HCT116 (cell line): ENCODE measurements at regions not wholly inside any gene's neighbourhood (a gene's known extent, or its start where the extent isn't known, plus 50 kb on each side); places are given as distances from the start of the nearest gene placed in this dataset.

ENCODE experiments used
- ATAC-seq: fragments of 200-7000 bp; cut with Tn5 transposase; 2 replicates; pipeline ENCODE4 v1.9.1; 2020; ENCODE audit warnings: mild to moderate bottlenecking, moderate library complexity
- BruUV-seq: library from RNA; stranded (reverse); fragments of 400-500 nt; replicated peaks from 2 replicates; lab custom pipeline; 2021; lab: Mats Ljungman, UMichigan
- CTCF ChIA-PET: fragments of 300-600 bp; sonication (Branson Sonifier 250); formaldehyde crosslinking; loops from one replicate; lab custom pipeline; 2021; ENCODE audit warnings: antibody characterized with exemption; lab: Charles Lee
- POLR2A ChIA-PET: fragments of 300-600, 350-600 bp; sonication (Branson Sonifier 250); formaldehyde crosslinking; loops from one replicate; lab custom pipeline; 2021; ENCODE audit warnings: antibody characterized with exemption; lab: Charles Lee
- RAD21 ChIA-PET, 2 experiments: fragments of 300-600 bp; sonication (Branson Sonifier 250); formaldehyde crosslinking; loops; one replicate each; lab custom pipeline; 2023; ENCODE audit warnings: low total read pairs in 2 of 2; ENCODE audit not compliant: uncharacterized antibody in 2 of 2, unreplicated experiment in 2 of 2, low non-redundant PET in 1 of 2; lab: Charles Lee
- DNase-seq: peaks from one replicate; pipeline ENCODE4 v3.0.0-alpha.2; 2010; ENCODE audit warnings: low read depth, low spot score
- H2AFZ ChIP-seq: fragments of 200-600 bp; shearing (Covaris generic), sonication (generic); 2 replicates; pipeline ENCODE4 v1.6.1; 2017; ENCODE audit warnings: low read depth, mixed run types, mixed read lengths, antibody characterized with exemption, low read length; ENCODE audit not compliant: poor library complexity, severe bottlenecking
- H3K27ac ChIP-seq: 2 replicates; pipeline ENCODE4 v1.5.1; 2012; ENCODE audit warnings: low read depth, low read length
- H3K27me3 ChIP-seq: fragments of 200-600 bp; sonication (generic); 2 replicates; pipeline ENCODE4 v1.6.1; 2016; ENCODE audit warnings: mixed run types, low read length, mixed read lengths; ENCODE audit not compliant: insufficient read depth
- H3K36me3 ChIP-seq, 2 experiments: fragments of 200-500 bp in 1 of 2; fragments of 200-600 bp in 1 of 2; sonication (Bioruptor generic) in 1 of 2; sonication (generic) in 1 of 2; 2 replicates each; pipeline versions ENCODE4 v1.5.1 to v1.6.1; 2014 to 2016; ENCODE audit warnings: low read length in 2 of 2, inconsistent platforms in 1 of 2, mixed read lengths in 1 of 2, mixed run types in 1 of 2; ENCODE audit not compliant: insufficient read depth in 2 of 2, control insufficient read depth in 1 of 2
- H3K4me1 ChIP-seq, 2 experiments: fragments of 200-600 bp in 1 of 2; sonication (generic) in 1 of 2; 2 replicates each; pipeline versions ENCODE4 v1.5.1 to v1.6.1; 2012 to 2017; ENCODE audit warnings: low read length in 2 of 2, inconsistent platforms in 1 of 2, mild to moderate bottlenecking in 1 of 2, mixed read lengths in 1 of 2, mixed run types in 1 of 2, moderate library complexity in 1 of 2; ENCODE audit not compliant: insufficient read depth in 2 of 2, control insufficient read depth in 1 of 2
- H3K4me2 ChIP-seq: fragments of 200-600 bp; sonication (generic); 2 replicates; pipeline ENCODE4 v1.6.1; 2017; ENCODE audit warnings: mixed run types, low read length, mixed read lengths
- H3K4me3 ChIP-seq, 2 experiments: fragments of 200-600 bp in 1 of 2; sonication (generic) in 1 of 2; replicated peaks in 1 of 2; 2 replicates each; pipeline ENCODE4 v1.5.1; 2011 to 2016; ENCODE audit warnings: low read length in 2 of 2, control low read depth in 1 of 2, low read depth in 1 of 2, mild to moderate bottlenecking in 1 of 2, mixed read lengths in 1 of 2, mixed run types in 1 of 2
- H3K79me2 ChIP-seq: fragments of 200-600 bp; sonication (generic); 2 replicates; pipeline ENCODE4 v1.6.1; 2017; ENCODE audit warnings: mild to moderate bottlenecking, mixed run types, low read length, moderate library complexity, mixed read lengths; ENCODE audit not compliant: insufficient read depth
- H3K9ac ChIP-seq: fragments of 200-600 bp; sonication (generic); 2 replicates; pipeline ENCODE4 v1.6.1; 2016; ENCODE audit warnings: low read length, mixed read lengths
- H3K9me2 ChIP-seq: fragments of 200-600 bp; sonication (generic), shearing (Covaris generic); 2 replicates; pipeline ENCODE4 v1.6.1; 2017; ENCODE audit warnings: mixed run types, mild to moderate bottlenecking, moderate library complexity; ENCODE audit not compliant: insufficient read depth
- H3K9me3 ChIP-seq, 2 experiments: fragments of 200-500 bp in 1 of 2; fragments of 200-600 bp in 1 of 2; sonication (Bioruptor generic) in 1 of 2; sonication (generic) in 1 of 2; 2 replicates each; pipeline ENCODE4 v1.6.1; 2014 to 2017; ENCODE audit warnings: low read length in 2 of 2, mixed read lengths in 2 of 2, inconsistent platforms in 1 of 2, low read depth in 1 of 2, mild to moderate bottlenecking in 1 of 2, mixed run types in 1 of 2, moderate library complexity in 1 of 2; ENCODE audit not compliant: control insufficient read depth in 1 of 2, insufficient read depth in 1 of 2
- H4K20me1 ChIP-seq: fragments of 200-600 bp; sonication (generic), shearing (Covaris generic); 2 replicates; pipeline ENCODE4 v1.6.1; 2017; ENCODE audit warnings: mixed run types, mild to moderate bottlenecking, moderate library complexity; ENCODE audit not compliant: insufficient read depth
- CBX3 ChIP-seq: IDR thresholded peaks from 2 replicates; pipeline ENCODE4 v1.6.1; 2012; ENCODE audit warnings: low read depth
- CEBPB ChIP-seq: IDR thresholded peaks from 2 replicates; pipeline ENCODE4 v1.6.1; 2012; ENCODE audit warnings: low read depth
- CTCF ChIP-seq, 3 experiments: fragments of 200-600 bp in 1 of 3; sonication (generic) in 1 of 3; IDR thresholded peaks in 2 of 3; conservative IDR thresholded peaks in 1 of 3; 2 replicates each; pipeline ENCODE4 v1.5.1; 2012 to 2017; ENCODE audit warnings: low read depth in 2 of 3, low read length in 2 of 3, antibody characterized with exemption in 1 of 3, borderline replicate concordance in 1 of 3, control low read depth in 1 of 3, mild to moderate bottlenecking in 1 of 3, mixed read lengths in 1 of 3, mixed run types in 1 of 3, moderate library complexity in 1 of 3; ENCODE audit not compliant: insufficient read depth in 1 of 3
- FOSL1 ChIP-seq: IDR thresholded peaks from 2 replicates; pipeline ENCODE4 v1.6.1; 2012; ENCODE audit warnings: low read depth
- POLR2A ChIP-seq: IDR thresholded peaks from 2 replicates; pipeline ENCODE4 v1.7.0; 2011; ENCODE audit warnings: borderline replicate concordance; ENCODE audit not compliant: insufficient read depth, insufficient read length; ENCODE audit errors: extremely low read depth
- RAD21 ChIP-seq: IDR thresholded peaks from 2 replicates; pipeline ENCODE4 v1.6.1; 2012; ENCODE audit warnings: low read depth, mild to moderate bottlenecking
- REST ChIP-seq: IDR thresholded peaks from 2 replicates; pipeline ENCODE4 v1.6.1; 2012; ENCODE audit warnings: low read depth
- SIN3A ChIP-seq: IDR thresholded peaks from 2 replicates; pipeline ENCODE4 v1.6.1; 2012; ENCODE audit warnings: low read depth
- YY1 ChIP-seq: IDR thresholded peaks from 2 replicates; pipeline ENCODE4 v1.6.1; 2011; ENCODE audit warnings: low read length, low read depth, moderate library complexity, mild to moderate bottlenecking; ENCODE audit not compliant: insufficient replicate concordance; ENCODE audit errors: extremely low read depth
- intact Hi-C: fragments of 100-400 bp; cut with micrococcal nuclease; formaldehyde crosslinking; loops from 2 replicates; pipeline ENCODE4 v1.10.0; 2022

- CTCF ChIA-PET: no interaction called here
- no TSS peak for BruUV-seq
- Histone ChIP-seq H3K27me3 (no peaks in the 10 kb centered on the region), H3K4me1 (no peaks in the 10 kb centered on the region), H3K4me3 (no peak overlapping the region), H3K27ac (no peak overlapping the region), H3K9me2 (no peaks in the 10 kb centered on the region), H3K9me3 (no peaks in the 10 kb centered on the region), H4K20me1 (no peaks in the 10 kb centered on the region), H3K36me3 (no peaks in the 10 kb centered on the region), H2AFZ (no peak overlapping the region), H3K9ac (no peak overlapping the region), H3K4me2 (no peak overlapping the region), H3K79me2 (no peaks in the 10 kb centered on the region)
- peak in 2 of 3 experiments; percentile 10 to 18; a peak in 1 of 6 replicates for TF ChIP-seq CTCF (IDR thresholded peaks at IDR 0.05 in 2 of 3, conservative IDR thresholded peaks at IDR 0.05 in 1 of 3; ENCODE audit: borderline replicate concordance in 1 of 3, insufficient read depth in 1 of 3, low read depth in 2 of 3, low read length in 2 of 3)
- no peak for TF ChIP-seq SIN3A
- peak; percentile 23; the same call in 1 of the 2 replicates for TF ChIP-seq RAD21
- RAD21 ChIA-PET: no interaction called here
- POLR2A ChIA-PET: no interaction called here
- DNase-seq: no peak
- peak; percentile 73 for ATAC-seq
- intact Hi-C loops: no loop called here
These were observed 108.1 kb upstream of the IQCM start for GRCh38 chr4:149923736-149924135.

- Histone ChIP-seq H3K9ac (no peak overlapping the region), H2AFZ (no peak overlapping the region), H3K27ac (no peak overlapping the region), H3K4me1 (no peaks in the 10 kb centered on the region), H3K4me3 (no peak overlapping the region), H3K9me3 (no peaks in the 10 kb centered on the region), H4K20me1 (no peaks in the 10 kb centered on the region), H3K4me2 (no peak overlapping the region), H3K27me3 (no peaks in the 10 kb centered on the region), H3K79me2 (no peaks in the 10 kb centered on the region), H3K36me3 (no peaks in the 10 kb centered on the region), H3K9me2 (no peaks in the 10 kb centered on the region)
- BruUV-seq: no TSS peak
- ChIA-PET POLR2A (no interaction called here), CTCF (no interaction called here), RAD21 (no interaction called here)
- DNase-seq: no peak
- TF ChIP-seq FOSL1 (no peak), YY1 (no peak), CTCF (IDR thresholded peaks at IDR 0.05 in 2 of 3, conservative IDR thresholded peaks at IDR 0.05 in 1 of 3; ENCODE audit: borderline replicate concordance in 1 of 3, insufficient read depth in 1 of 3, low read depth in 2 of 3, low read length in 2 of 3) (no peak), SIN3A (no peak), CEBPB (no peak), REST (no peak), POLR2A (no peak), CBX3 (no peak)
- intact Hi-C loops: no loop called here
- ATAC-seq: no peak
These were observed 111.9 kb upstream of the IQCM start for GRCh38 chr4:149927514-149927913.
